ENCODE measurements at regions not wholly inside any gene's neighbourhood (a gene's known extent, or its start where the extent isn't known, plus 50 kb on each side); places are given as distances from the start of the nearest gene placed in this dataset.

GRCh38 chr6:169996378-169997051 is 245.1 kb downstream of the ERMARD start:
- TF ChIP-seq CTCF (IDR thresholded peaks at IDR 0.05) = no peak
- no peak for TF ChIP-seq POLR2A (IDR thresholded peaks at IDR 0.05)
